ENCODE measurements at regions not wholly inside any gene's neighbourhood (a gene's known extent, or its start where the extent isn't known, plus 50 kb on each side); places are given as distances from the start of the nearest gene placed in this dataset.

- H3K27ac Mint-ChIP-seq, result no peak overlapping the region
- no peaks in the 10 kb centered on the region for H3K4me1 Mint-ChIP-seq
- peaks cover 8% of the 10 kb centered on the region for H3K27me3 Mint-ChIP-seq
- no peaks in the 10 kb centered on the region for H3K36me3 Mint-ChIP-seq (ENCODE audit: low read depth)
- H3K9me3 Mint-ChIP-seq, result no peaks in the 10 kb centered on the region
- ATAC-seq (replicated peaks), result no peak
- H3K4me3 Mint-ChIP-seq, result no peak overlapping the region
Measured at GRCh38 chr21:25292396-25292795, 314.9 kb downstream of the MRPL39 start.

GRCh38 chr21:25283720-25284119 is 323.6 kb downstream of the MRPL39 start:
- H3K4me3 Mint-ChIP-seq, result no peak overlapping the region
- H3K27ac Mint-ChIP-seq, result no peak overlapping the region
- no peaks in the 10 kb centered on the region for H3K36me3 Mint-ChIP-seq (ENCODE audit: low read depth)
- peaks cover 9% of the 10 kb centered on the region for H3K27me3 Mint-ChIP-seq
- ATAC-seq (replicated peaks), result no peak
- H3K4me1 Mint-ChIP-seq, result no peaks in the 10 kb centered on the region
- no peaks in the 10 kb centered on the region for H3K9me3 Mint-ChIP-seq

- no peaks in the 10 kb centered on the region for H3K36me3 Mint-ChIP-seq (ENCODE audit: low read depth)
- H3K27me3 Mint-ChIP-seq, result peaks cover 5% of the 10 kb centered on the region
- ATAC-seq (replicated peaks), result no peak
- H3K9me3 Mint-ChIP-seq, result no peaks in the 10 kb centered on the region
- H3K27ac Mint-ChIP-seq, result no peak overlapping the region
- H3K4me3 Mint-ChIP-seq, result no peak overlapping the region
- no peaks in the 10 kb centered on the region for H3K4me1 Mint-ChIP-seq
Measured at GRCh38 chr21:25281134-25281533, 326.1 kb downstream of the MRPL39 start.

GRCh38 chr21:25280061-25280460 is 327.2 kb downstream of the MRPL39 start:
- H3K27ac Mint-ChIP-seq, result no peak overlapping the region
- no peaks in the 10 kb centered on the region for H3K4me1 Mint-ChIP-seq
- H3K36me3 Mint-ChIP-seq (ENCODE audit: low read depth), result no peaks in the 10 kb centered on the region

GRCh38 chr21:25273959-25274358 is 333.3 kb downstream of the MRPL39 start:
- no peaks in the 10 kb centered on the region for H3K4me1 Mint-ChIP-seq

More at GRCh38 chr21:25280061-25280460, 327.2 kb downstream of the MRPL39 start:
- ATAC-seq (replicated peaks), result no peak
- peaks cover 5% of the 10 kb centered on the region for H3K27me3 Mint-ChIP-seq
- H3K9me3 Mint-ChIP-seq, result no peaks in the 10 kb centered on the region
- H3K4me3 Mint-ChIP-seq, result no peak overlapping the region

GRCh38 chr21:25254491-25255174 is 352.6 kb downstream of the MRPL39 start:
- H3K27ac Mint-ChIP-seq, result no peak overlapping the region
- no peak for ATAC-seq (replicated peaks)
- H3K9me3 Mint-ChIP-seq, result peaks cover 4% of the 10 kb centered on the region
- no peak overlapping the region for H3K4me3 Mint-ChIP-seq
- H3K36me3 Mint-ChIP-seq (ENCODE audit: low read depth), result no peaks in the 10 kb centered on the region
- H3K4me1 Mint-ChIP-seq, result no peaks in the 10 kb centered on the region
- peaks cover 4% of the 10 kb centered on the region for H3K27me3 Mint-ChIP-seq

More at GRCh38 chr21:25273959-25274358, 333.3 kb downstream of the MRPL39 start:
- no peak overlapping the region for H3K27ac Mint-ChIP-seq
- H3K9me3 Mint-ChIP-seq, result no peaks in the 10 kb centered on the region
- H3K27me3 Mint-ChIP-seq, result no peaks in the 10 kb centered on the region
- ATAC-seq (replicated peaks), result no peak
- no peak overlapping the region for H3K4me3 Mint-ChIP-seq
- no peaks in the 10 kb centered on the region for H3K36me3 Mint-ChIP-seq (ENCODE audit: low read depth)

GRCh38 chr21:25246546-25246945 is 360.7 kb downstream of the MRPL39 start:
- Mint-ChIP-seq H3K27me3 (peaks cover 3% of the 10 kb centered on the region), H3K4me1 (no peaks in the 10 kb centered on the region), H3K36me3 (ENCODE audit: low read depth) (no peaks in the 10 kb centered on the region), H3K4me3 (no peak overlapping the region), H3K27ac (no peak overlapping the region), H3K9me3 (peaks cover 5% of the 10 kb centered on the region)
- ATAC-seq (replicated peaks), result no peak

- H3K4me3 Mint-ChIP-seq, result no peak overlapping the region
- ATAC-seq (replicated peaks), result no peak
Measured at GRCh38 chr21:25244735-25245134, 362.5 kb downstream of the MRPL39 start.

GRCh38 chr21:25243808-25244207 is 363.5 kb downstream of the MRPL39 start:
- Mint-ChIP-seq H3K27me3 (peaks cover 3% of the 10 kb centered on the region), H3K9me3 (peaks cover 5% of the 10 kb centered on the region), H3K36me3 (ENCODE audit: low read depth) (no peaks in the 10 kb centered on the region), H3K27ac (no peak overlapping the region), H3K4me3 (no peak overlapping the region), H3K4me1 (no peaks in the 10 kb centered on the region)
- ATAC-seq (replicated peaks), result no peak

More at GRCh38 chr21:25244735-25245134, 362.5 kb downstream of the MRPL39 start:
- Mint-ChIP-seq H3K9me3 (peaks cover 5% of the 10 kb centered on the region), H3K27ac (no peak overlapping the region), H3K27me3 (peaks cover 3% of the 10 kb centered on the region), H3K36me3 (ENCODE audit: low read depth) (no peaks in the 10 kb centered on the region), H3K4me1 (no peaks in the 10 kb centered on the region)

- no peaks in the 10 kb centered on the region for H3K4me1 Mint-ChIP-seq
Measured at GRCh38 chr21:25240974-25241373, 366.3 kb downstream of the MRPL39 start.

GRCh38 chr21:25234857-25235801 is 372.2 kb downstream of the MRPL39 start:
- no peak overlapping the region for H3K4me3 Mint-ChIP-seq
- no peak for ATAC-seq (replicated peaks)
- H3K27ac Mint-ChIP-seq, result no peak overlapping the region
- no peaks in the 10 kb centered on the region for H3K36me3 Mint-ChIP-seq (ENCODE audit: low read depth)
- no peaks in the 10 kb centered on the region for H3K4me1 Mint-ChIP-seq
- H3K9me3 Mint-ChIP-seq, result no peaks in the 10 kb centered on the region
- H3K27me3 Mint-ChIP-seq, result no peaks in the 10 kb centered on the region

More at GRCh38 chr21:25240974-25241373, 366.3 kb downstream of the MRPL39 start:
- H3K27me3 Mint-ChIP-seq, result no peaks in the 10 kb centered on the region
- no peak overlapping the region for H3K27ac Mint-ChIP-seq
- H3K4me3 Mint-ChIP-seq, result no peak overlapping the region
- no peaks in the 10 kb centered on the region for H3K9me3 Mint-ChIP-seq
- ATAC-seq (replicated peaks), result no peak
- no peaks in the 10 kb centered on the region for H3K36me3 Mint-ChIP-seq (ENCODE audit: low read depth)

- H3K4me1 Mint-ChIP-seq, result no peaks in the 10 kb centered on the region
- H3K27me3 Mint-ChIP-seq, result no peaks in the 10 kb centered on the region
- no peak overlapping the region for H3K4me3 Mint-ChIP-seq
- H3K36me3 Mint-ChIP-seq (ENCODE audit: low read depth), result no peaks in the 10 kb centered on the region
- no peak for ATAC-seq (replicated peaks)
- no peak overlapping the region for H3K27ac Mint-ChIP-seq
- peaks cover 6% of the 10 kb centered on the region for H3K9me3 Mint-ChIP-seq
Measured at GRCh38 chr21:25220954-25221353, 386.3 kb downstream of the MRPL39 start.

GRCh38 chr21:25220169-25220568 is 387.1 kb downstream of the MRPL39 start:
- H3K27ac Mint-ChIP-seq, result no peak overlapping the region
- H3K4me1 Mint-ChIP-seq, result no peaks in the 10 kb centered on the region
- no peak overlapping the region for H3K4me3 Mint-ChIP-seq
- H3K27me3 Mint-ChIP-seq, result no peaks in the 10 kb centered on the region
- ATAC-seq (replicated peaks), result no peak
- H3K36me3 Mint-ChIP-seq (ENCODE audit: low read depth), result no peaks in the 10 kb centered on the region
- H3K9me3 Mint-ChIP-seq, result peaks cover 6% of the 10 kb centered on the region

GRCh38 chr21:25215698-25216384 is 391.4 kb downstream of the MRPL39 start:
- Mint-ChIP-seq H3K27ac (no peak overlapping the region), H3K9me3 (no peaks in the 10 kb centered on the region), H3K27me3 (no peaks in the 10 kb centered on the region), H3K36me3 (ENCODE audit: low read depth) (no peaks in the 10 kb centered on the region), H3K4me1 (no peaks in the 10 kb centered on the region), H3K4me3 (no peak overlapping the region)
- ATAC-seq (replicated peaks), result no peak
